ENCODE measurements at regions not wholly inside any gene's neighbourhood (a gene's known extent, or its start where the extent isn't known, plus 50 kb on each side); places are given as distances from the start of the nearest gene placed in this dataset.

DNA sequence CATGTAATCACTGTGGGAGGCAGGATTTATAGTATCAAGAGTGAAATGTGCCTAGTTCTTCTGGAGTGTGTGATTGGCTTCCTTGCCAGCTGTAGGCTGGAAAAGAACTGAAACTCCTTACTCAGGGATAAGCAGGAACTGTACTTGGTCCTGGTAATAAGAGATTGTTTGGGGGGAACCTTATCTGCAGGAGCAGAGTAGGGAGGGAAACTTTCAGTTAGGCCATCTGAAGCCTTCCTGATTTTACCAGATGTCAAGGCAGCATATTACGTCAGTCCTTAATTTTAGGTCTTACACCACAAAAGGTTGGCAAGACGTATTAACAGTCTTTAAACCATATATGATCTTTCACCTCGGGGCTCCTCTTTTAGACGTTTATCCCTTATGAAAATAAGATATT lies 231.5 kb upstream of the FMR1 start:
- Histone ChIP-seq H4K20me1 (ENCODE audit: insufficient read depth, low read length) (no peaks in the 10 kb centered on the region), H3K27me3 (ENCODE audit: control insufficient read depth in 2 of 2, insufficient read depth in 2 of 2, low read length in 2 of 2) (no peaks in the 10 kb centered on the region), H3K4me3 (replicated peaks in 1 of 3; ENCODE audit: low read depth in 2 of 3, low read length in 3 of 3) (no peak overlapping the region), H3K9me3 (replicated peaks in 1 of 2; ENCODE audit: control insufficient read depth in 1 of 2, insufficient read depth in 1 of 2, low read length in 2 of 2) (no peaks in the 10 kb centered on the region), H3K9ac (ENCODE audit: insufficient read depth, low read length, poor library complexity, severe bottlenecking) (no peak overlapping the region), H2AFZ (ENCODE audit: insufficient read depth, low read depth, low read length, poor library complexity, severe bottlenecking) (no peak overlapping the region), H3K79me2 (ENCODE audit: insufficient read depth, low read length) (no peaks in the 10 kb centered on the region), H3K4me1 (ENCODE audit: control insufficient read depth in 1 of 2, insufficient read depth in 2 of 2, low read length in 2 of 2) (no peaks in the 10 kb centered on the region), H3K4me2 (replicated peaks; ENCODE audit: extremely low read depth, low read length, poor library complexity, severe bottlenecking) (no peak overlapping the region), H3K36me3 (replicated peaks in 1 of 2; ENCODE audit: control insufficient read depth in 1 of 2, insufficient read depth in 2 of 2, low read length in 2 of 2) (no peaks in the 10 kb centered on the region), H3K27ac (ENCODE audit: low read depth in 1 of 2, low read length in 2 of 2) (no peak overlapping the region)
- Mint-ChIP-seq H3K36me3 (no peaks in the 10 kb centered on the region), H3K27me3 (ENCODE audit: low read depth in 3 of 3) (peaks cover 0 to 3% (median 1%) of the 10 kb centered on the region in 3 donors), H3K9me3 (peaks cover 0 to 12% (median 2%) of the 10 kb centered on the region in 7 donors), H3K4me1 (peaks cover 11% of the 10 kb centered on the region), H3K4me3 (no peak overlapping the region), H3K27ac (no peak overlapping the region)
- no peak for DNase-seq
- TF ChIP-seq, protein P1, sequence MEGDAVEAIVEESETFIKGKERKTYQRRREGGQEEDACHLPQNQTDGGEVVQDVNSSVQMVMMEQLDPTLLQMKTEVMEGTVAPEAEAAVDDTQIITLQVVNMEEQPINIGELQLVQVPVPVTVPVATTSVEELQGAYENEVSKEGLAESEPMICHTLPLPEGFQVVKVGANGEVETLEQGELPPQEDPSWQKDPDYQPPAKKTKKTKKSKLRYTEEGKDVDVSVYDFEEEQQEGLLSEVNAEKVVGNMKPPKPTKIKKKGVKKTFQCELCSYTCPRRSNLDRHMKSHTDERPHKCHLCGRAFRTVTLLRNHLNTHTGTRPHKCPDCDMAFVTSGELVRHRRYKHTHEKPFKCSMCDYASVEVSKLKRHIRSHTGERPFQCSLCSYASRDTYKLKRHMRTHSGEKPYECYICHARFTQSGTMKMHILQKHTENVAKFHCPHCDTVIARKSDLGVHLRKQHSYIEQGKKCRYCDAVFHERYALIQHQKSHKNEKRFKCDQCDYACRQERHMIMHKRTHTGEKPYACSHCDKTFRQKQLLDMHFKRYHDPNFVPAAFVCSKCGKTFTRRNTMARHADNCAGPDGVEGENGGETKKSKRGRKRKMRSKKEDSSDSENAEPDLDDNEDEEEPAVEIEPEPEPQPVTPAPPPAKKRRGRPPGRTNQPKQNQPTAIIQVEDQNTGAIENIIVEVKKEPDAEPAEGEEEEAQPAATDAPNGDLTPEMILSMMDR (IDR thresholded peaks at IDR 0.05), result no peak
- WGBS (ENCODE audit: insufficient coverage), result no CpG with 5 or more reads among the region's 4 CpGs
- intact Hi-C loops (cut with micrococcal nuclease), result no loop called here

DNA sequence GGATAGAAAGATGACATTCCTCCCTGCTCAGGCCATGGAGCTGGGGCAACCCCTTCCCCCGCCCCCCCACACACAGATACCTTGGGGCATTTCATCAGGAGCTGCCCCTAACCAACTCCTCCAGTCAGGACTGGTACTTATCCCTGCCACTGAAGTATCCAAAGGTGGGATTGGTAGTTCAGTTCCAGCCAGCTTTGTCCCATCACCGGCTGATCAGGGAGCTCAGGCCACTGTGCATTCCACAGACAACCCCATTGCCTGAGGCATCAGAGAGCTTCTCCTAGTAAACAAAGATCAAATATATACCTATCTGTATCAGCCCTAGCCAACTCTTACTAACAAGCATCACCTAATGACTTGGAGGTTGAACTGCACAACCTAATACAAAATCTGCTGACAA lies 218.2 kb upstream of the FMR1 start:
- TF ChIP-seq, protein P1 (IDR thresholded peaks at IDR 0.05), result no peak
- no peak overlapping the region for H3K4me2 ChIP-seq (replicated peaks; ENCODE audit: extremely low read depth, low read length, poor library complexity, severe bottlenecking)
- no peaks in the 10 kb centered on the region for H3K27me3 ChIP-seq (ENCODE audit: control insufficient read depth in 2 of 2, insufficient read depth in 2 of 2, low read length in 2 of 2)
- Mint-ChIP-seq H3K36me3 (no peaks in the 10 kb centered on the region), H3K27me3 (ENCODE audit: low read depth in 3 of 3) (peaks cover 0 to 2% (median 0%) of the 10 kb centered on the region in 3 donors), H3K27ac (no peak overlapping the region), H3K9me3 (peaks cover 0 to 15% (median 7%) of the 10 kb centered on the region in 7 donors), H3K4me1 (no peaks in the 10 kb centered on the region), H3K4me3 (no peak overlapping the region)
- no peak for DNase-seq
- H3K4me1 ChIP-seq (ENCODE audit: control insufficient read depth in 1 of 2, insufficient read depth in 2 of 2, low read length in 2 of 2), result no peaks in the 10 kb centered on the region
- WGBS (ENCODE audit: insufficient coverage), result 100% methylated on average over 1 of the region's 2 CpGs
- H4K20me1 ChIP-seq (ENCODE audit: insufficient read depth, low read length), result no peaks in the 10 kb centered on the region
- no peaks in the 10 kb centered on the region for H3K36me3 ChIP-seq (replicated peaks in 1 of 2; ENCODE audit: control insufficient read depth in 1 of 2, insufficient read depth in 2 of 2, low read length in 2 of 2)
- peaks cover 10 to 11% of the 10 kb centered on the region in 2 donors for H3K9me3 ChIP-seq (replicated peaks in 1 of 2; ENCODE audit: control insufficient read depth in 1 of 2, insufficient read depth in 1 of 2, low read length in 2 of 2)
- H3K4me3 ChIP-seq (replicated peaks in 1 of 3; ENCODE audit: low read depth in 2 of 3, low read length in 3 of 3), result no peak overlapping the region
- H3K27ac ChIP-seq (ENCODE audit: low read depth in 1 of 2, low read length in 2 of 2), result no peak overlapping the region
- H3K9ac ChIP-seq (ENCODE audit: insufficient read depth, low read length, poor library complexity, severe bottlenecking), result no peak overlapping the region
- intact Hi-C loops (cut with micrococcal nuclease), result no loop called here
- no peaks in the 10 kb centered on the region for H3K79me2 ChIP-seq (ENCODE audit: insufficient read depth, low read length)
- H2AFZ ChIP-seq (ENCODE audit: insufficient read depth, low read depth, low read length, poor library complexity, severe bottlenecking), result no peak overlapping the region

Measured in CD14-positive monocyte (primary cell).